PC-9 (cell line): ENCODE measurements at regions not wholly inside any gene's neighbourhood (a gene's known extent, or its start where the extent isn't known, plus 50 kb on each side); places are given as distances from the start of the nearest gene placed in this dataset.

Source experiments
- BruUV-seq: library from RNA; stranded (reverse); fragments of 400-500 nt; replicated peaks from 2 replicates; lab custom pipeline; 2021; lab: Mats Ljungman, UMichigan
- CTCF ChIA-PET: fragments of 300-600 bp; sonication (Branson Sonifier 250); formaldehyde crosslinking; loops from one replicate; lab custom pipeline; 2022; ENCODE audit warnings: antibody characterized with exemption; lab: Charles Lee
- POLR2A ChIA-PET: fragments of 300-600 bp; sonication (Branson Sonifier 250); formaldehyde crosslinking; loops from one replicate; lab custom pipeline; 2022; ENCODE audit warnings: antibody characterized with exemption; ENCODE audit not compliant: unreplicated experiment; lab: Charles Lee
- DNase-seq, 2 experiments: peaks; one replicate each; pipeline versions ENCODE4 v3.0.0 to v3.0.0-alpha.2; 2015 to 2022; ENCODE audit warnings: mixed read lengths in 1 of 2
- H2AFZ ChIP-seq: fragments of 200-600 bp; sonication (generic); 2 replicates; pipeline ENCODE4 v1.8.1; 2017; ENCODE audit warnings: antibody characterized with exemption
- H3F3A ChIP-seq: fragments of 200-600 bp; sonication (generic); 2 replicates; pipeline ENCODE4 v1.8.1; 2017; ENCODE audit warnings: antibody characterized with exemption, mild to moderate bottlenecking, low read depth; ENCODE audit not compliant: insufficient read depth
- H3K27ac ChIP-seq: fragments of 200-600 bp; sonication (generic); 2 replicates; pipeline ENCODE4 v1.6.1; 2016; ENCODE audit warnings: mixed run types
- H3K27me3 ChIP-seq: fragments of 200-600 bp; sonication (generic); 2 replicates; pipeline ENCODE4 v1.6.1; 2016; ENCODE audit warnings: low read depth, mixed run types; ENCODE audit not compliant: insufficient read depth
- H3K36me3 ChIP-seq: fragments of 200-600 bp; sonication (generic); 2 replicates; pipeline ENCODE4 v1.6.1; 2016; ENCODE audit warnings: low read depth, mixed run types
- H3K4me1 ChIP-seq: fragments of 200-600 bp; sonication (generic); replicated peaks from 2 replicates; pipeline ENCODE4 v1.6.1; 2016; ENCODE audit warnings: mixed run types; ENCODE audit not compliant: insufficient read depth
- H3K4me2 ChIP-seq: fragments of 200-600 bp; sonication (generic); 2 replicates; pipeline ENCODE4 v1.6.1; 2017; ENCODE audit warnings: mixed run types
- H3K4me3 ChIP-seq: fragments of 200-600 bp; sonication (generic); 2 replicates; pipeline ENCODE4 v1.6.1; 2016; ENCODE audit warnings: mixed run types
- H3K79me2 ChIP-seq: fragments of 200-600 bp; sonication (generic); 2 replicates; pipeline ENCODE4 v1.6.1; 2017; ENCODE audit warnings: low read depth, mixed run types
- H3K9me2 ChIP-seq: fragments of 200-600 bp; sonication (generic); 2 replicates; pipeline ENCODE4 v1.8.1; 2017; ENCODE audit warnings: mild to moderate bottlenecking; ENCODE audit not compliant: insufficient read depth
- H3K9me3 ChIP-seq: fragments of 200-600 bp; sonication (generic); 2 replicates; pipeline ENCODE4 v1.8.1; 2016; ENCODE audit warnings: low read depth; ENCODE audit not compliant: insufficient read depth
- H4K20me1 ChIP-seq: fragments of 200-600 bp; sonication (generic); 2 replicates; pipeline ENCODE4 v1.8.1; 2017; ENCODE audit not compliant: insufficient read depth
- EZH2 ChIP-seq: fragments of 200-600 bp; sonication (generic); IDR thresholded peaks from 2 replicates; pipeline ENCODE4 v1.8.0; 2017; ENCODE audit warnings: antibody characterized with exemption, low read depth
- intact Hi-C: fragments of 100-400 bp; cut with micrococcal nuclease; formaldehyde crosslinking; loops from one replicate; pipeline ENCODE4 v1.10.0; 2022; ENCODE audit not compliant: unreplicated experiment
- TF ChIP-seq, protein P1 (sequence below): fragments of 200-600 bp; sonication (generic); conservative IDR thresholded peaks from 2 replicates; pipeline ENCODE4 v1.6.1; 2017; ENCODE audit warnings: mixed run types, antibody characterized with exemption, mild to moderate bottlenecking, moderate library complexity

DNA sequence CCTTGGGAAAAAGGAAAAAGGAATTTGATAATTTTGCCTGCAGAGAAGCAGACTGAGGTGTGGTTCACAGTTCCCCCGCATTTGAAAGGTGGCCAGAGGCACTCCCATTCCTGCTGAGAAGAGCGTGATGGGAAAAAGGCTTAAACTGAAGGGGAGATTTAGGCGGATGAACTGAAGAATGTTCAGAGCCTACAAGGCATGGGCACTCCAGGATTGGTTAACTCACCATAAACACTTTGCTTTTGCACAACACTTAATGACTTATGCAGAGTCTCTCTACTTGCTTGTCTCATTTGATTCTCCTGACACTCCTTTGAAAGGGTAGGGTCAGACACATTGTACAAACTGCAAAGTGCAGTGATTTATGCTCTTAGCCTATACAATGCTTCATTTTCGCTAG is 119.6 kb upstream of the RUNX1 start:
- Histone ChIP-seq H3K4me3 (no peak overlapping the region), H3K36me3 (no peaks in the 10 kb centered on the region), H3K4me2 (no peak overlapping the region), H4K20me1 (no peaks in the 10 kb centered on the region), H3K27me3 (no peaks in the 10 kb centered on the region), H3K9me3 (no peaks in the 10 kb centered on the region), H2AFZ (no peak overlapping the region), H3K9me2 (no peaks in the 10 kb centered on the region), H3F3A (peaks cover 3% of the 10 kb centered on the region; the same call in 1 of the 2 replicates), H3K4me1 (peaks cover 4% of the 10 kb centered on the region), H3K27ac (no peak overlapping the region), H3K79me2 (no peaks in the 10 kb centered on the region)
- no peak for TF ChIP-seq EZH2
- TF ChIP-seq, protein P1, sequence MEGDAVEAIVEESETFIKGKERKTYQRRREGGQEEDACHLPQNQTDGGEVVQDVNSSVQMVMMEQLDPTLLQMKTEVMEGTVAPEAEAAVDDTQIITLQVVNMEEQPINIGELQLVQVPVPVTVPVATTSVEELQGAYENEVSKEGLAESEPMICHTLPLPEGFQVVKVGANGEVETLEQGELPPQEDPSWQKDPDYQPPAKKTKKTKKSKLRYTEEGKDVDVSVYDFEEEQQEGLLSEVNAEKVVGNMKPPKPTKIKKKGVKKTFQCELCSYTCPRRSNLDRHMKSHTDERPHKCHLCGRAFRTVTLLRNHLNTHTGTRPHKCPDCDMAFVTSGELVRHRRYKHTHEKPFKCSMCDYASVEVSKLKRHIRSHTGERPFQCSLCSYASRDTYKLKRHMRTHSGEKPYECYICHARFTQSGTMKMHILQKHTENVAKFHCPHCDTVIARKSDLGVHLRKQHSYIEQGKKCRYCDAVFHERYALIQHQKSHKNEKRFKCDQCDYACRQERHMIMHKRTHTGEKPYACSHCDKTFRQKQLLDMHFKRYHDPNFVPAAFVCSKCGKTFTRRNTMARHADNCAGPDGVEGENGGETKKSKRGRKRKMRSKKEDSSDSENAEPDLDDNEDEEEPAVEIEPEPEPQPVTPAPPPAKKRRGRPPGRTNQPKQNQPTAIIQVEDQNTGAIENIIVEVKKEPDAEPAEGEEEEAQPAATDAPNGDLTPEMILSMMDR, result no peak
- ChIA-PET POLR2A (no interaction called here), CTCF (no interaction called here)
- BruUV-seq, result no TSS peak
- intact Hi-C loops, result no loop called here
- no peak for DNase-seq

DNA sequence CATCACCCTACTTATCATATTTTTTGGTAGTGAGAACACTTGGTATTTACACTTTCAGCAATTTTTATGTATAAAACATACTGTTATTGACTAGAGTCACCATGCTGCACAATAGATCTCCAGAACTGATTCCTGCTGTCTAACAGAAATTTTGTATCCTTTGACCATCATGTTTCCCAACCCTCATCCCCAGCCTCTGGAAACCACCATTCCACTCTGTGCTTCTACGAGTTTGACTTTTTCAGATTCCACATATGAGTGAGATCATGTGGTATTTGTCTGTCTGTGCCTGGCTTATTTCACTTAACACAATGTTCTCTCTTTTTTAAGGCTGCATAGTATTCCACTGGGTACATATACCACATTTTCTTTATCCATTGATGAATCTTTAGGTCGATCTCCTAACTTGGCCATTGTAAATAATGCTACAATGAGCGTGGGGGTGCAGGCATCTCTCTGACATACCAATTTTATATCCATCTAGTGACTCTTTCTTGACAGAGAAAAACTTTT is 115.9 kb upstream of the RUNX1 start:
- POLR2A ChIA-PET, result no interaction called here
- Histone ChIP-seq H3K27ac (no peak overlapping the region), H2AFZ (no peak overlapping the region), H3K4me2 (no peak overlapping the region), H3K27me3 (no peaks in the 10 kb centered on the region), H3K4me1 (peaks cover 17% of the 10 kb centered on the region), H3K9me3 (no peaks in the 10 kb centered on the region), H3F3A (peaks cover 13% of the 10 kb centered on the region; the same call in 1 of the 2 replicates), H4K20me1 (no peaks in the 10 kb centered on the region), H3K4me3 (no peak overlapping the region), H3K79me2 (no peaks in the 10 kb centered on the region), H3K9me2 (no peaks in the 10 kb centered on the region), H3K36me3 (no peaks in the 10 kb centered on the region)
- intact Hi-C loops, result no loop called here
- CTCF ChIA-PET, result no interaction called here
- BruUV-seq, result no TSS peak
- TF ChIP-seq, protein P1, result no peak
- DNase-seq, result no peak

DNA sequence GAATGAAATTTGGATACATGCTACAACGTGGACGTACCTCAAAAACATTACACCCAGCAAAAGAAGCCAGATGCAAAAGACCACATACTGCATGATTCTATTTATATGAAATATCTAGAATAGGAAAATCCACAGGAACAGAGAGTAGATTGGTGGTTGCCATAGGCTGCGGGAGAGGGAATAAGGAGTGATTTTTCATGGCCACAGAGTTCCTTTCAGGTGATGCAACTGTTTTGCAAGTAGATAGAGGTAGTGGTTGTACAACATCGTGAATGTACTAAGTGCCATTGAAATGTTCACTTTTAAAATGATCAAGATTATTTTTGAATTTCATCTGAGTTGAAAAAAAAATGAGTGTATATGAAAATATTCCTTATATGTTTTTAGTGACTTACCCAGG is 115.3 kb upstream of the RUNX1 start:
- intact Hi-C loops, result no loop called here
- POLR2A ChIA-PET, result no interaction called here

More for the DNA sequence above, 115.3 kb upstream of the RUNX1 start:
- H3K27me3 ChIP-seq, result no peaks in the 10 kb centered on the region
- H3K27ac ChIP-seq, result no peak overlapping the region
- no peaks in the 10 kb centered on the region for H3K79me2 ChIP-seq
- no TSS peak for BruUV-seq
- TF ChIP-seq EZH2, result no peak
- TF ChIP-seq, protein P1, result no peak
- H4K20me1 ChIP-seq, result no peaks in the 10 kb centered on the region
- H3F3A ChIP-seq, result peaks cover 13% of the 10 kb centered on the region; the same call in 1 of the 2 replicates
- peaks cover 23% of the 10 kb centered on the region for H3K4me1 ChIP-seq
- CTCF ChIA-PET, result no interaction called here
- no peak overlapping the region for H2AFZ ChIP-seq
- no peaks in the 10 kb centered on the region for H3K9me2 ChIP-seq
- no peak overlapping the region for H3K4me2 ChIP-seq
- no peak overlapping the region for H3K4me3 ChIP-seq
- DNase-seq, result no peak
- no peaks in the 10 kb centered on the region for H3K36me3 ChIP-seq
- no peaks in the 10 kb centered on the region for H3K9me3 ChIP-seq
